GM23338 (cell line): ENCODE measurements at regions not wholly inside any gene's neighbourhood (a gene's known extent, or its start where the extent isn't known, plus 50 kb on each side); places are given as distances from the start of the nearest gene placed in this dataset.

Experiments used
- ATAC-seq: fragments of 200-7000 bp; cut with Tn5 transposase; 3 replicates; pipeline ENCODE4 v1.9.1; 2020
- DNase-seq: peaks from one replicate; pipeline ENCODE4 v3.0.0-alpha.2; 2015; ENCODE audit warnings: low spot score
- H2AFZ ChIP-seq: fragments of 200-600 bp; sonication (generic); 2 replicates; pipeline ENCODE4 v1.8.0; 2016; ENCODE audit warnings: antibody characterized with exemption, mild to moderate bottlenecking, moderate library complexity
- H3F3A ChIP-seq: fragments of 200-600 bp; sonication (generic); replicated peaks from 2 replicates; pipeline ENCODE4 v1.8.0; 2017; ENCODE audit warnings: antibody characterized with exemption, mixed run types, low read depth
- H3K27ac ChIP-seq: fragments of 200-600 bp; sonication (generic); 2 replicates; pipeline ENCODE4 v1.6.1; 2016; ENCODE audit warnings: low read depth
- H3K27me3 ChIP-seq: fragments of 200-600 bp; sonication (generic); 2 replicates; pipeline ENCODE4 v1.8.0; 2016; ENCODE audit warnings: mild to moderate bottlenecking, mixed run types, moderate library complexity; ENCODE audit not compliant: insufficient read depth
- H3K36me3 ChIP-seq: fragments of 200-600 bp; sonication (generic); 2 replicates; pipeline ENCODE4 v1.8.0; 2016; ENCODE audit warnings: mild to moderate bottlenecking; ENCODE audit not compliant: insufficient read depth
- H3K4me1 ChIP-seq: fragments of 200-600 bp; sonication (generic); 2 replicates; pipeline ENCODE4 v1.8.0; 2016; ENCODE audit warnings: mild to moderate bottlenecking, moderate library complexity; ENCODE audit not compliant: insufficient read depth
- H3K4me2 ChIP-seq: fragments of 200-600 bp; sonication (generic); 2 replicates; pipeline ENCODE4 v1.7.1; 2017; ENCODE audit warnings: mixed run types
- H3K4me3 ChIP-seq: fragments of 200-600 bp; sonication (generic); 2 replicates; pipeline ENCODE4 v1.6.1; 2016; ENCODE audit warnings: mixed run types
- H3K79me2 ChIP-seq: fragments of 200-600 bp; sonication (generic); replicated peaks from 2 replicates; pipeline ENCODE4 v1.8.0; 2017; ENCODE audit warnings: mild to moderate bottlenecking; ENCODE audit not compliant: insufficient read depth
- H3K9me2 ChIP-seq: fragments of 200-600 bp; sonication (generic); 2 replicates; pipeline ENCODE4 v1.8.0; 2017; ENCODE audit not compliant: insufficient read depth
- H4K20me1 ChIP-seq: fragments of 200-600 bp; sonication (generic); replicated peaks from 2 replicates; pipeline ENCODE4 v1.8.0; 2017; ENCODE audit warnings: mild to moderate bottlenecking; ENCODE audit not compliant: insufficient read depth
- H3K27ac Mint-ChIP-seq: 2 replicates; pipeline ENCODE4 v1.8.0; 2020; ENCODE audit warnings: inconsistent platforms, mild to moderate bottlenecking, moderate library complexity, mixed read lengths
- H3K27me3 Mint-ChIP-seq: 3 replicates; pipeline ENCODE4 v1.8.0; 2022; ENCODE audit warnings: low read depth, mild to moderate bottlenecking, moderate library complexity, mixed read lengths, inconsistent platforms; ENCODE audit not compliant: insufficient read depth, poor library complexity
- H3K36me3 Mint-ChIP-seq: 3 replicates; pipeline ENCODE4 v1.8.0; 2021; ENCODE audit warnings: low read depth, mild to moderate bottlenecking, inconsistent platforms, moderate library complexity, mixed read lengths
- H3K4me1 Mint-ChIP-seq: 3 replicates; pipeline ENCODE4 v1.8.0; 2020; ENCODE audit warnings: mild to moderate bottlenecking, inconsistent platforms, mixed read lengths
- H3K4me3 Mint-ChIP-seq: 3 replicates; pipeline ENCODE4 v1.8.0; 2021; ENCODE audit warnings: moderate library complexity, mild to moderate bottlenecking, inconsistent platforms, mixed read lengths
- H3K9me3 Mint-ChIP-seq: 3 replicates; pipeline ENCODE4 v1.8.0; 2020; ENCODE audit warnings: moderate library complexity, mild to moderate bottlenecking, inconsistent platforms, mixed read lengths
- CREB1 ChIP-seq: fragments of 250-450 bp; sonication (Bioruptor Pico); IDR thresholded peaks from 2 replicates; pipeline ENCODE4 v1.5.0; 2020; ENCODE audit warnings: low read depth, mild to moderate bottlenecking, moderate library complexity
- EZH2 ChIP-seq: fragments of 200-600 bp; sonication (generic); IDR thresholded peaks from one replicate; pipeline ENCODE4 v1.8.0; 2017; ENCODE audit warnings: antibody characterized with exemption, mild to moderate bottlenecking, low read depth; ENCODE audit not compliant: unreplicated experiment
- EZH2phosphoT487 ChIP-seq: fragments of 200-600 bp; sonication (generic); IDR thresholded peaks from one replicate; pipeline ENCODE4 v1.8.1; 2018; ENCODE audit warnings: antibody characterized with exemption; ENCODE audit not compliant: unreplicated experiment
- JUNB ChIP-seq: IDR thresholded peaks from one replicate; pipeline ENCODE4 v1.6.1; 2016; ENCODE audit warnings: antibody characterized with exemption; ENCODE audit not compliant: unreplicated experiment
- NANOG ChIP-seq: IDR thresholded peaks from 2 replicates; pipeline ENCODE4 v1.6.1; 2016; ENCODE audit warnings: antibody characterized with exemption, borderline replicate concordance
- STAT1 ChIP-seq: IDR thresholded peaks from one replicate; pipeline ENCODE4 v1.6.1; 2016; ENCODE audit warnings: antibody characterized with exemption; ENCODE audit not compliant: unreplicated experiment
- ZNF114 ChIP-seq: fragments of 250-450 bp; sonication (Bioruptor Pico); IDR thresholded peaks from 2 replicates; pipeline ENCODE4 v1.5.0; 2020; ENCODE audit warnings: mild to moderate bottlenecking, moderate library complexity
- ZNF331 ChIP-seq: fragments of 250-450 bp; sonication (Bioruptor Pico); IDR thresholded peaks from 2 replicates; pipeline ENCODE4 v1.5.0; 2020; ENCODE audit warnings: low read depth, mild to moderate bottlenecking, moderate library complexity
- TF ChIP-seq, protein P1 (sequence below): fragments of 250-450 bp; sonication (Bioruptor Pico); IDR thresholded peaks from 2 replicates; pipeline ENCODE4 v1.5.0; 2020; ENCODE audit warnings: mild to moderate bottlenecking, moderate library complexity
- TF ChIP-seq, protein P2 (sequence below): IDR thresholded peaks from one replicate; pipeline ENCODE4 v1.6.1; 2018; ENCODE audit warnings: antibody characterized with exemption; ENCODE audit not compliant: unreplicated experiment
- TF ChIP-seq, protein P3 (sequence below): IDR thresholded peaks from 2 replicates; pipeline ENCODE4 v1.6.1; 2016; ENCODE audit warnings: antibody characterized with exemption

DNA sequence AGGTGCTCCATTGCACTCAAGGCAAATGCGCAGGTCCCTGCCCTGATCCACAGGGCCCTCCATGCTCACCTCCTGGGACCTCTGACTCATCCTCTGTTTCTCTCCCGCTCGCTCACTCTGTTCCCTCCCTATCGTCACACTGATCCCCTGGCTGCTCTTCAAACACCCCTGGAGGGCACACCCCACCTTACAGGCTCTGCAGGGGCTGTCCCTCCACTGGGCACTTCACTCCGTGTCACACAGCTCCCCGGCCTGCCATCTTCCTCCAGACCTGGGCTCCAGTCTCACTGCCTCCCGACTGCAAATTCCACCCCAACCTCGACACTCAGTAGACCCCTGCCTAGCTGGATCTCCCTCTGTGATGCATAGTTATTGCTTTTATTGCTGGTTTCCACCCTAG lies 91.5 kb upstream of the PRDM11 start:
- no peak overlapping the region for H3K4me3 ChIP-seq
- no peaks in the 10 kb centered on the region for H3K9me3 Mint-ChIP-seq
- H3K27me3 Mint-ChIP-seq = peaks cover 14% of the 10 kb centered on the region

More for the DNA sequence above, 91.5 kb upstream of the PRDM11 start:
- no peaks in the 10 kb centered on the region for H3K27me3 ChIP-seq
- no peak overlapping the region for H3K27ac ChIP-seq
- Mint-ChIP-seq H3K36me3 (no peaks in the 10 kb centered on the region), H3K4me1 (peaks cover 31% of the 10 kb centered on the region), H3K27ac (no peak overlapping the region), H3K4me3 (no peak overlapping the region)
- no peak for DNase-seq
- no peaks in the 10 kb centered on the region for H3K36me3 ChIP-seq
- no peaks in the 10 kb centered on the region for H4K20me1 ChIP-seq
- H3F3A ChIP-seq = no peaks in the 10 kb centered on the region
- TF ChIP-seq NANOG (no peak), STAT1 (no peak), ZNF114 (CRISPR knock-in tag) (no peak), ZNF331 (no peak), CREB1 (CRISPR knock-in tag) (no peak), EZH2 (no peak), EZH2phosphoT487 (no peak), JUNB (no peak)
- TF ChIP-seq, protein P1, sequence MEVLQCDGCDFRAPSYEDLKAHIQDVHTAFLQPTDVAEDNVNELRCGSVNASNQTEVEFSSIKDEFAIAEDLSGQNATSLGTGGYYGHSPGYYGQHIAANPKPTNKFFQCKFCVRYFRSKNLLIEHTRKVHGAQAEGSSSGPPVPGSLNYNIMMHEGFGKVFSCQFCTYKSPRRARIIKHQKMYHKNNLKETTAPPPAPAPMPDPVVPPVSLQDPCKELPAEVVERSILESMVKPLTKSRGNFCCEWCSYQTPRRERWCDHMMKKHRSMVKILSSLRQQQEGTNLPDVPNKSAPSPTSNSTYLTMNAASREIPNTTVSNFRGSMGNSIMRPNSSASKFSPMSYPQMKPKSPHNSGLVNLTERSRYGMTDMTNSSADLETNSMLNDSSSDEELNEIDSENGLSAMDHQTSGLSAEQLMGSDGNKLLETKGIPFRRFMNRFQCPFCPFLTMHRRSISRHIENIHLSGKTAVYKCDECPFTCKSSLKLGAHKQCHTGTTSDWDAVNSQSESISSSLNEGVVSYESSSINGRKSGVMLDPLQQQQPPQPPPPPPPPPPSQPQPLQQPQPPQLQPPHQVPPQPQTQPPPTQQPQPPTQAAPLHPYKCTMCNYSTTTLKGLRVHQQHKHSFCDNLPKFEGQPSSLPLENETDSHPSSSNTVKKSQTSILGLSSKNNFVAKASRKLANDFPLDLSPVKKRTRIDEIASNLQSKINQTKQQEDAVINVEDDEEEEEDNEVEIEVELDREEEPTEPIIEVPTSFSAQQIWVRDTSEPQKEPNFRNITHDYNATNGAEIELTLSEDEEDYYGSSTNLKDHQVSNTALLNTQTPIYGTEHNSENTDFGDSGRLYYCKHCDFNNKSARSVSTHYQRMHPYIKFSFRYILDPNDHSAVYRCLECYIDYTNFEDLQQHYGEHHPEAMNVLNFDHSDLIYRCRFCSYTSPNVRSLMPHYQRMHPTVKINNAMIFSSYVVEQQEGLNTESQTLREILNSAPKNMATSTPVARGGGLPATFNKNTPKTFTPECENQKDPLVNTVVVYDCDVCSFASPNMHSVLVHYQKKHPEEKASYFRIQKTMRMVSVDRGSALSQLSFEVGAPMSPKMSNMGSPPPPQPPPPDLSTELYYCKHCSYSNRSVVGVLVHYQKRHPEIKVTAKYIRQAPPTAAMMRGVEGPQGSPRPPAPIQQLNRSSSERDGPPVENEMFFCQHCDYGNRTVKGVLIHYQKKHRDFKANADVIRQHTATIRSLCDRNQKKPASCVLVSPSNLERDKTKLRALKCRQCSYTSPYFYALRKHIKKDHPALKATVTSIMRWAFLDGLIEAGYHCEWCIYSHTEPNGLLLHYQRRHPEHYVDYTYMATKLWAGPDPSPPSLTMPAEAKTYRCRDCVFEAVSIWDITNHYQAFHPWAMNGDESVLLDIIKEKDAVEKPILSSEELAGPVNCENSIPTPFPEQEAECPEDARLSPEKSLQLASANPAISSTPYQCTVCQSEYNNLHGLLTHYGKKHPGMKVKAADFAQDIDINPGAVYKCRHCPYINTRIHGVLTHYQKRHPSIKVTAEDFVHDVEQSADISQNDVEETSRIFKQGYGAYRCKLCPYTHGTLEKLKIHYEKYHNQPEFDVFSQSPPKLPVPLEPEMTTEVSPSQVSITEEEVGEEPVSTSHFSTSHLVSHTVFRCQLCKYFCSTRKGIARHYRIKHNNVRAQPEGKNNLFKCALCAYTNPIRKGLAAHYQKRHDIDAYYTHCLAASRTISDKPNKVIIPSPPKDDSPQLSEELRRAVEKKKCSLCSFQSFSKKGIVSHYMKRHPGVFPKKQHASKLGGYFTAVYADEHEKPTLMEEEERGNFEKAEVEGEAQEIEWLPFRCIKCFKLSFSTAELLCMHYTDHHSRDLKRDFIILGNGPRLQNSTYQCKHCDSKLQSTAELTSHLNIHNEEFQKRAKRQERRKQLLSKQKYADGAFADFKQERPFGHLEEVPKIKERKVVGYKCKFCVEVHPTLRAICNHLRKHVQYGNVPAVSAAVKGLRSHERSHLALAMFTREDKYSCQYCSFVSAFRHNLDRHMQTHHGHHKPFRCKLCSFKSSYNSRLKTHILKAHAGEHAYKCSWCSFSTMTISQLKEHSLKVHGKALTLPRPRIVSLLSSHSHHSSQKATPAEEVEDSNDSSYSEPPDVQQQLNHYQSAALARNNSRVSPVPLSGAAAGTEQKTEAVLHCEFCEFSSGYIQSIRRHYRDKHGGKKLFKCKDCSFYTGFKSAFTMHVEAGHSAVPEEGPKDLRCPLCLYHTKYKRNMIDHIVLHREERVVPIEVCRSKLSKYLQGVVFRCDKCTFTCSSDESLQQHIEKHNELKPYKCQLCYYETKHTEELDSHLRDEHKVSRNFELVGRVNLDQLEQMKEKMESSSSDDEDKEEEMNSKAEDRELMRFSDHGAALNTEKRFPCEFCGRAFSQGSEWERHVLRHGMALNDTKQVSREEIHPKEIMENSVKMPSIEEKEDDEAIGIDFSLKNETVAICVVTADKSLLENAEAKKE (CRISPR knock-in tag) = no peak
- TF ChIP-seq, protein P2, sequence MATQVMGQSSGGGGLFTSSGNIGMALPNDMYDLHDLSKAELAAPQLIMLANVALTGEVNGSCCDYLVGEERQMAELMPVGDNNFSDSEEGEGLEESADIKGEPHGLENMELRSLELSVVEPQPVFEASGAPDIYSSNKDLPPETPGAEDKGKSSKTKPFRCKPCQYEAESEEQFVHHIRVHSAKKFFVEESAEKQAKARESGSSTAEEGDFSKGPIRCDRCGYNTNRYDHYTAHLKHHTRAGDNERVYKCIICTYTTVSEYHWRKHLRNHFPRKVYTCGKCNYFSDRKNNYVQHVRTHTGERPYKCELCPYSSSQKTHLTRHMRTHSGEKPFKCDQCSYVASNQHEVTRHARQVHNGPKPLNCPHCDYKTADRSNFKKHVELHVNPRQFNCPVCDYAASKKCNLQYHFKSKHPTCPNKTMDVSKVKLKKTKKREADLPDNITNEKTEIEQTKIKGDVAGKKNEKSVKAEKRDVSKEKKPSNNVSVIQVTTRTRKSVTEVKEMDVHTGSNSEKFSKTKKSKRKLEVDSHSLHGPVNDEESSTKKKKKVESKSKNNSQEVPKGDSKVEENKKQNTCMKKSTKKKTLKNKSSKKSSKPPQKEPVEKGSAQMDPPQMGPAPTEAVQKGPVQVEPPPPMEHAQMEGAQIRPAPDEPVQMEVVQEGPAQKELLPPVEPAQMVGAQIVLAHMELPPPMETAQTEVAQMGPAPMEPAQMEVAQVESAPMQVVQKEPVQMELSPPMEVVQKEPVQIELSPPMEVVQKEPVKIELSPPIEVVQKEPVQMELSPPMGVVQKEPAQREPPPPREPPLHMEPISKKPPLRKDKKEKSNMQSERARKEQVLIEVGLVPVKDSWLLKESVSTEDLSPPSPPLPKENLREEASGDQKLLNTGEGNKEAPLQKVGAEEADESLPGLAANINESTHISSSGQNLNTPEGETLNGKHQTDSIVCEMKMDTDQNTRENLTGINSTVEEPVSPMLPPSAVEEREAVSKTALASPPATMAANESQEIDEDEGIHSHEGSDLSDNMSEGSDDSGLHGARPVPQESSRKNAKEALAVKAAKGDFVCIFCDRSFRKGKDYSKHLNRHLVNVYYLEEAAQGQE = no peak
- TF ChIP-seq, protein P3, sequence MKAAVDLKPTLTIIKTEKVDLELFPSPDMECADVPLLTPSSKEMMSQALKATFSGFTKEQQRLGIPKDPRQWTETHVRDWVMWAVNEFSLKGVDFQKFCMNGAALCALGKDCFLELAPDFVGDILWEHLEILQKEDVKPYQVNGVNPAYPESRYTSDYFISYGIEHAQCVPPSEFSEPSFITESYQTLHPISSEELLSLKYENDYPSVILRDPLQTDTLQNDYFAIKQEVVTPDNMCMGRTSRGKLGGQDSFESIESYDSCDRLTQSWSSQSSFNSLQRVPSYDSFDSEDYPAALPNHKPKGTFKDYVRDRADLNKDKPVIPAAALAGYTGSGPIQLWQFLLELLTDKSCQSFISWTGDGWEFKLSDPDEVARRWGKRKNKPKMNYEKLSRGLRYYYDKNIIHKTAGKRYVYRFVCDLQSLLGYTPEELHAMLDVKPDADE = no peak
- ATAC-seq = no peak
- H3K9me2 ChIP-seq = no peaks in the 10 kb centered on the region
- H3K4me1 ChIP-seq = peaks cover 19% of the 10 kb centered on the region; the same call in 1 of the 2 replicates
- H3K79me2 ChIP-seq = no peaks in the 10 kb centered on the region
- H3K4me2 ChIP-seq = no peak overlapping the region
- H2AFZ ChIP-seq = no peak overlapping the region
